ENCODE measurements at regions not wholly inside any gene's neighbourhood (a gene's known extent, or its start where the extent isn't known, plus 50 kb on each side); places are given as distances from the start of the nearest gene placed in this dataset.

GRCh38 chr16:79998143-79998542 lies 397.6 kb upstream of the MAF start:
- no peak for TF ChIP-seq CTCF (IDR thresholded peaks at IDR 0.05)
- TF ChIP-seq POLR2A (IDR thresholded peaks at IDR 0.05), result no peak
